K562 (cell line): ENCODE measurements at regions not wholly inside any gene's neighbourhood (a gene's known extent, or its start where the extent isn't known, plus 50 kb on each side); places are given as distances from the start of the nearest gene placed in this dataset.

Experiments used
- ATAC-seq: fragments of 200-7000 bp; cut with Tn5 transposase; 3 replicates; pipeline ENCODE4 v1.9.1; 2020; ENCODE audit warnings: moderate library complexity
- BruUV-seq: library from RNA; stranded (reverse); fragments of 400-500 nt; replicated peaks from 2 replicates; lab custom pipeline; 2021; lab: Mats Ljungman, UMichigan
- CTCF ChIA-PET: fragments of 300-600 bp; formaldehyde crosslinking; extraction: SDS; loops from one replicate; lab custom pipeline; 2021; ENCODE audit warnings: low intra/inter-chr PET ratio; lab: Yijun Ruan, JAX
- POLR2A ChIA-PET: fragments of 300-600, 350-650 bp; sonication (Branson Sonifier 250); formaldehyde crosslinking; extraction: SDS; loops from one replicate; lab custom pipeline; 2021; ENCODE audit warnings: antibody characterized with exemption, inconsistent platforms; lab: Yijun Ruan, JAX
- DNase-seq, 4 experiments: peaks; one replicate each; pipeline versions ENCODE4 v3.0.0 to v3.0.0-alpha.2; 2011 to 2018; ENCODE audit warnings: low spot score in 3 of 4, mixed read lengths in 3 of 4; ENCODE audit errors: extremely low read depth in 1 of 4
- FAIRE-seq: peaks from 2 replicates; lab custom pipeline; 2011; peaks lifted over from hg19 to GRCh38; lab: Jason Lieb, UNC
- H2AFZ ChIP-seq: 2 replicates; pipeline ENCODE4 v1.6.0; 2011; ENCODE audit warnings: low read depth, low read length, control low read depth, inconsistent platforms
- H3K27ac ChIP-seq: fragments of 200-600 bp; 3 replicates; pipeline ENCODE4 v1.8.0; 2011; ENCODE audit warnings: low read depth, mild to moderate bottlenecking, control low read depth, inconsistent platforms, low read length, moderate library complexity, mixed read lengths; ENCODE audit errors: extremely low read depth
- H3K27me3 ChIP-seq, 2 experiments: fragments of 300-600 bp in 1 of 2; 2 replicates in 1 of 2; 3 replicates in 1 of 2; pipeline versions ENCODE4 v1.6.0 to v1.8.0; 2011; ENCODE audit warnings: inconsistent platforms in 2 of 2, low read length in 2 of 2, mild to moderate bottlenecking in 1 of 2, mixed read lengths in 1 of 2, moderate library complexity in 1 of 2; ENCODE audit not compliant: control insufficient read depth in 2 of 2, insufficient read depth in 2 of 2
- H3K36me3 ChIP-seq: fragments of 300-600 bp; 3 replicates; pipeline ENCODE4 v1.8.0; 2011; ENCODE audit warnings: mild to moderate bottlenecking, low read length, inconsistent platforms; ENCODE audit not compliant: control insufficient read depth, insufficient read depth
- H3K4me1 ChIP-seq, 2 experiments: fragments of 200-600 bp in 1 of 2; replicated peaks in 1 of 2; 2 replicates in 1 of 2; 3 replicates in 1 of 2; pipeline versions ENCODE4 v1.5.1 to v1.8.0; 2011; ENCODE audit warnings: inconsistent platforms in 2 of 2, low read length in 2 of 2, mild to moderate bottlenecking in 1 of 2, mixed read lengths in 1 of 2, moderate library complexity in 1 of 2; ENCODE audit not compliant: control insufficient read depth in 2 of 2, insufficient read depth in 2 of 2
- H3K4me2 ChIP-seq: 2 replicates; pipeline ENCODE4 v1.6.1; 2011; ENCODE audit warnings: low read length, control low read depth, inconsistent platforms, mixed read lengths; ENCODE audit not compliant: insufficient read depth
- H3K4me3 ChIP-seq: fragments of 200-600 bp; sonication (generic), shearing (Covaris generic); 2 replicates; pipeline ENCODE4 v1.5.1; 2016; ENCODE audit warnings: control low read depth, inconsistent platforms
- H3K79me2 ChIP-seq: fragments of 200-600 bp; 3 replicates; pipeline ENCODE4 v1.8.0; 2011; ENCODE audit warnings: low read length, inconsistent platforms; ENCODE audit not compliant: control insufficient read depth, insufficient read depth
- H3K9ac ChIP-seq, 2 experiments: 2 replicates each; pipeline versions ENCODE4 v1.6.0 to v1.6.1; 2011; ENCODE audit warnings: low read depth in 2 of 2, low read length in 2 of 2, control low read depth in 1 of 2, inconsistent platforms in 1 of 2, mild to moderate bottlenecking in 1 of 2, mixed read lengths in 1 of 2; ENCODE audit not compliant: insufficient read depth in 1 of 2
- H3K9me1 ChIP-seq: one replicate; pipeline ENCODE4 v1.6.0; 2011; ENCODE audit warnings: inconsistent platforms, mild to moderate bottlenecking, low read length, moderate library complexity; ENCODE audit not compliant: control insufficient read depth, insufficient read depth
- H3K9me3 ChIP-seq: replicated peaks from 2 replicates; pipeline ENCODE4 v1.5.1; 2011; ENCODE audit warnings: low read depth, low read length, inconsistent platforms; ENCODE audit not compliant: control insufficient read depth, insufficient read depth
- H4K20me1 ChIP-seq: replicated peaks from 2 replicates; pipeline ENCODE4 v1.6.1; 2011; ENCODE audit warnings: low read length, inconsistent platforms, mixed read lengths; ENCODE audit not compliant: control insufficient read depth, insufficient read depth
- BCL6 ChIP-seq: fragments of 250-450 bp; sonication (Bioruptor Pico); IDR thresholded peaks from 2 replicates; pipeline ENCODE4 v1.4.0; 2020
- CSDE1 ChIP-seq, 2 experiments: fragments of 450-650 bp; IDR thresholded peaks; 2 replicates each; pipeline ENCODE4 v1.6.1; 2016; ENCODE audit warnings: mild to moderate bottlenecking in 1 of 2
- FIP1L1 ChIP-seq: fragments of 200-400 bp; formaldehyde crosslinking; IDR thresholded peaks from 2 replicates; pipeline ENCODE4 v1.6.1; 2018; ENCODE audit warnings: mild to moderate bottlenecking, low read depth, low read length; ENCODE audit not compliant: poor library complexity, severe bottlenecking
- HLTF ChIP-seq: fragments of 450-650 bp; IDR thresholded peaks from 2 replicates; pipeline ENCODE4 v1.6.1; 2016
- IRF1 ChIP-seq: sonication (generic); formaldehyde crosslinking; IDR thresholded peaks from 2 replicates; pipeline ENCODE4 v1.8.0; 2022; ENCODE audit warnings: missing genetic modification reagents, mild to moderate bottlenecking, borderline replicate concordance
- KDM2B ChIP-seq: fragments of 250-450 bp; sonication (Bioruptor Pico); IDR thresholded peaks from 2 replicates; pipeline ENCODE4 v1.8.0; 2021; ENCODE audit warnings: mild to moderate bottlenecking, moderate library complexity
- L3MBTL2 ChIP-seq: fragments of 450-650 bp; IDR thresholded peaks from 2 replicates; pipeline ENCODE4 v1.6.1; 2016; ENCODE audit warnings: mild to moderate bottlenecking, moderate library complexity
- MCM3 ChIP-seq: fragments of 450-650 bp; IDR thresholded peaks from 2 replicates; pipeline ENCODE4 v1.6.1; 2016
- NONO ChIP-seq, 2 experiments: fragments of 200-400 bp in 1 of 2; fragments of 450-650 bp in 1 of 2; formaldehyde crosslinking in 1 of 2; IDR thresholded peaks; 2 replicates each; pipeline ENCODE4 v1.6.1; 2017; ENCODE audit warnings: low read depth in 2 of 2, mild to moderate bottlenecking in 2 of 2, moderate library complexity in 2 of 2, low read length in 1 of 2
- RERE ChIP-seq: sonication (generic); formaldehyde crosslinking; IDR thresholded peaks from 2 replicates; pipeline ENCODE4 v1.8.0; 2023; ENCODE audit warnings: missing genetic modification reagents, mild to moderate bottlenecking, borderline replicate concordance
- SIN3B ChIP-seq: fragments of 450-650 bp; IDR thresholded peaks from 2 replicates; pipeline ENCODE4 v1.6.1; 2017; ENCODE audit warnings: low read depth, mild to moderate bottlenecking, moderate library complexity
- VEZF1 ChIP-seq: fragments of 200-800 bp; sonication (Bioruptor generic); IDR thresholded peaks from 2 replicates; pipeline ENCODE4 v1.6.1; 2017; ENCODE audit warnings: missing genetic modification characterization, missing compliant biosample characterization
- ZEB2 ChIP-seq: fragments of 450-650 bp; IDR thresholded peaks from 2 replicates; pipeline ENCODE4 v1.6.1; 2016
- ZNF140 ChIP-seq: fragments of 250-450 bp; sonication (Bioruptor Pico); IDR thresholded peaks from 2 replicates; pipeline ENCODE4 v1.8.0; 2021; ENCODE audit warnings: moderate library complexity, mild to moderate bottlenecking, inconsistent platforms
- ZNF79 ChIP-seq: fragments of 250-450 bp; sonication (Bioruptor Pico); IDR thresholded peaks from 2 replicates; pipeline ENCODE4 v1.4.0; 2020; ENCODE audit warnings: low read depth, mild to moderate bottlenecking, moderate library complexity
- WGBS: fragments of 100-300 bp; shearing (Covaris generic); methylation state at CpG from one replicate; pipeline ENCODE4 v1.1.6; 2016; ENCODE audit warnings: low coverage, mixed read lengths; ENCODE audit not compliant: insufficient coverage; ENCODE audit errors: missing lambda C conversion rate; 5-methylcytosine and 5-hydroxymethylcytosine counted together
- in situ Hi-C: fragments of 300-500 bp; cut with MboI; formaldehyde crosslinking; loops from 4 replicates; pipeline ENCODE4 v1.15.0; 2018; ENCODE audit warnings: inconsistent platforms, mixed read lengths
- intact Hi-C: fragments of 100-400 bp; cut with micrococcal nuclease; formaldehyde crosslinking; loops from 2 replicates; pipeline ENCODE4 v1.14.2; 2022
- TF ChIP-seq, protein P1 (sequence below): sonication (generic); formaldehyde crosslinking; IDR thresholded peaks from 2 replicates; pipeline ENCODE4 v1.8.0; 2023; ENCODE audit warnings: mild to moderate bottlenecking, missing genetic modification reagents

DNA sequence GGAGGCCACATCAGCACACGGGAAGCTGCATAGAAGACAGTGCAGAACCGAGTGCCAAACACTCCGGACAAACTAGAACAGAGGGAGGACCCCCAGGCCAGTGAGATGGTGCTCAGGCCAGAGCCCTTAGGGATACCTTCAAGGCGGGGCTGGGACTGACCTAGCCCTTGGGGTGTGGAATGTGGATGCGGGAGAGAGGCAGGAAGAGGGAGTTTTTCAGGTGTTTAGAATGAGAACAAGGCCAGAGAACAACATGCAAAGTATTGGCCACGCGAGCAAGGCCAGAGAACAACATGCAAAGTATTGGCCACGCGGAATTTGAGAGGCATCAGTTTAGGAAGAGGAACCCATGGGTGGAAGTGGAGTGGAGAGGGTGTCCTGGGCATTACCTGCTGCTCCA lies 65.1 kb upstream of the ATP12A start:
- no peaks in the 10 kb centered on the region; a peak in 1 of 5 replicates for H3K4me1 ChIP-seq
- in situ Hi-C loops = no loop called here
- H3K9ac ChIP-seq = no peak overlapping the region
- ATAC-seq = no peak
- H3K79me2 ChIP-seq = no peaks in the 10 kb centered on the region
- no peak for DNase-seq
- H3K27me3 ChIP-seq = peaks cover 0 to 12% of the 10 kb centered on the region in 2 experiments; a peak in 2 of 5 replicates
- intact Hi-C loops = no loop called here
- H3K9me3 ChIP-seq = no peaks in the 10 kb centered on the region
- no peak overlapping the region for H3K27ac ChIP-seq
- FAIRE-seq = no peak
- no TSS peak for BruUV-seq
- H3K4me3 ChIP-seq = no peak overlapping the region
- ChIA-PET POLR2A (no interaction called here), CTCF (no interaction called here)
- no peaks in the 10 kb centered on the region for H4K20me1 ChIP-seq
- no peak overlapping the region for H2AFZ ChIP-seq
- H3K9me1 ChIP-seq = no peaks in the 10 kb centered on the region
- WGBS = 7% methylated on average over 6 of the region's 9 CpGs
- no peaks in the 10 kb centered on the region for H3K36me3 ChIP-seq
- no peak overlapping the region for H3K4me2 ChIP-seq
- no peak for TF ChIP-seq SIN3B
- no peak for TF ChIP-seq CSDE1 (IDR thresholded peaks at IDR 0.05)
- TF ChIP-seq KDM2B (CRISPR knock-in tag) = no peak
- no peak for TF ChIP-seq NONO (IDR thresholded peaks at IDR 0.05; ENCODE audit: low read depth in 2 of 2, low read length in 1 of 2)
- TF ChIP-seq VEZF1 (CRISPR knock-in tag) = no peak
- TF ChIP-seq RERE = no peak
- TF ChIP-seq HLTF = no peak
- TF ChIP-seq ZNF140 (CRISPR knock-in tag) = no peak
- TF ChIP-seq BCL6 (CRISPR knock-in tag) = no peak
- TF ChIP-seq ZNF79 (CRISPR knock-in tag) = no peak
- no peak for TF ChIP-seq IRF1 (CRISPR knock-in tag)
- no peak for TF ChIP-seq L3MBTL2
- TF ChIP-seq ZEB2 = no peak
- TF ChIP-seq, protein P1, sequence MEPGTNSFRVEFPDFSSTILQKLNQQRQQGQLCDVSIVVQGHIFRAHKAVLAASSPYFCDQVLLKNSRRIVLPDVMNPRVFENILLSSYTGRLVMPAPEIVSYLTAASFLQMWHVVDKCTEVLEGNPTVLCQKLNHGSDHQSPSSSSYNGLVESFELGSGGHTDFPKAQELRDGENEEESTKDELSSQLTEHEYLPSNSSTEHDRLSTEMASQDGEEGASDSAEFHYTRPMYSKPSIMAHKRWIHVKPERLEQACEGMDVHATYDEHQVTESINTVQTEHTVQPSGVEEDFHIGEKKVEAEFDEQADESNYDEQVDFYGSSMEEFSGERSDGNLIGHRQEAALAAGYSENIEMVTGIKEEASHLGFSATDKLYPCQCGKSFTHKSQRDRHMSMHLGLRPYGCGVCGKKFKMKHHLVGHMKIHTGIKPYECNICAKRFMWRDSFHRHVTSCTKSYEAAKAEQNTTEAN = no peak
- no peak for TF ChIP-seq MCM3
- TF ChIP-seq FIP1L1 = no peak
